BJ (cell line): ENCODE measurements at regions not wholly inside any gene's neighbourhood (a gene's known extent, or its start where the extent isn't known, plus 50 kb on each side); places are given as distances from the start of the nearest gene placed in this dataset.
A peak's percentile ranks its signal among the peaks of the same experiment; 100 is the strongest.

Experiments
- CTCF ChIA-PET: fragments of 350-600 bp; formaldehyde crosslinking; extraction: SDS; loops from one replicate; lab custom pipeline; 2021; ENCODE audit warnings: antibody characterized with exemption, inconsistent platforms; lab: Yijun Ruan, JAX
- POLR2A ChIA-PET: fragments of 300-600 bp; sonication (Branson Sonifier 250); formaldehyde crosslinking; extraction: SDS; loops from one replicate; lab custom pipeline; 2021; ENCODE audit warnings: antibody characterized with exemption; lab: Charles Lee
- DNase-seq: peaks from one replicate; pipeline ENCODE4 v3.0.0-alpha.2; 2011; ENCODE audit warnings: low read depth
- H3K27me3 ChIP-seq: 2 replicates; pipeline ENCODE4 v1.6.0; 2011; ENCODE audit warnings: low read length; ENCODE audit not compliant: control insufficient read depth, insufficient read depth
- H3K36me3 ChIP-seq: 2 replicates; pipeline ENCODE4 v1.5.1; 2011; ENCODE audit warnings: low read length; ENCODE audit not compliant: control insufficient read depth, insufficient read depth
- H3K4me3 ChIP-seq: 2 replicates; pipeline ENCODE4 v1.5.1; 2011; ENCODE audit warnings: low read depth, mild to moderate bottlenecking, control low read depth, low read length
- TF ChIP-seq, protein P1 (sequence below): IDR thresholded peaks from 2 replicates; pipeline ENCODE4 v1.5.1; 2011; ENCODE audit warnings: low read depth, mild to moderate bottlenecking, control low read depth, inconsistent platforms, low read length, moderate library complexity; ENCODE audit not compliant: insufficient read depth

GRCh38 chr6:22468256-22468965, 101.0 kb upstream of the HDGFL1 start:
- ChIA-PET POLR2A (no interaction called here), CTCF (no interaction called here)
- TF ChIP-seq, protein P1, sequence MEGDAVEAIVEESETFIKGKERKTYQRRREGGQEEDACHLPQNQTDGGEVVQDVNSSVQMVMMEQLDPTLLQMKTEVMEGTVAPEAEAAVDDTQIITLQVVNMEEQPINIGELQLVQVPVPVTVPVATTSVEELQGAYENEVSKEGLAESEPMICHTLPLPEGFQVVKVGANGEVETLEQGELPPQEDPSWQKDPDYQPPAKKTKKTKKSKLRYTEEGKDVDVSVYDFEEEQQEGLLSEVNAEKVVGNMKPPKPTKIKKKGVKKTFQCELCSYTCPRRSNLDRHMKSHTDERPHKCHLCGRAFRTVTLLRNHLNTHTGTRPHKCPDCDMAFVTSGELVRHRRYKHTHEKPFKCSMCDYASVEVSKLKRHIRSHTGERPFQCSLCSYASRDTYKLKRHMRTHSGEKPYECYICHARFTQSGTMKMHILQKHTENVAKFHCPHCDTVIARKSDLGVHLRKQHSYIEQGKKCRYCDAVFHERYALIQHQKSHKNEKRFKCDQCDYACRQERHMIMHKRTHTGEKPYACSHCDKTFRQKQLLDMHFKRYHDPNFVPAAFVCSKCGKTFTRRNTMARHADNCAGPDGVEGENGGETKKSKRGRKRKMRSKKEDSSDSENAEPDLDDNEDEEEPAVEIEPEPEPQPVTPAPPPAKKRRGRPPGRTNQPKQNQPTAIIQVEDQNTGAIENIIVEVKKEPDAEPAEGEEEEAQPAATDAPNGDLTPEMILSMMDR = no peak
- Histone ChIP-seq H3K36me3 (no peaks in the 10 kb centered on the region), H3K4me3 (no peak overlapping the region), H3K27me3 (no peaks in the 10 kb centered on the region)
- no peak for DNase-seq

GRCh38 chr6:22470454-22471131, 98.8 kb upstream of the HDGFL1 start:
- Histone ChIP-seq H3K27me3 (no peaks in the 10 kb centered on the region), H3K36me3 (no peaks in the 10 kb centered on the region), H3K4me3 (no peak overlapping the region)
- POLR2A ChIA-PET = no interaction called here
- no peak for DNase-seq
- CTCF ChIA-PET = interaction anchor here (1.0 to 1.2 kb wide), 2 partner anchors 9 to 325 kb away, joined by 3 to 4 read pairs; no protein-coding TSS in a partner anchor
- TF ChIP-seq, protein P1 = no peak

DNA sequence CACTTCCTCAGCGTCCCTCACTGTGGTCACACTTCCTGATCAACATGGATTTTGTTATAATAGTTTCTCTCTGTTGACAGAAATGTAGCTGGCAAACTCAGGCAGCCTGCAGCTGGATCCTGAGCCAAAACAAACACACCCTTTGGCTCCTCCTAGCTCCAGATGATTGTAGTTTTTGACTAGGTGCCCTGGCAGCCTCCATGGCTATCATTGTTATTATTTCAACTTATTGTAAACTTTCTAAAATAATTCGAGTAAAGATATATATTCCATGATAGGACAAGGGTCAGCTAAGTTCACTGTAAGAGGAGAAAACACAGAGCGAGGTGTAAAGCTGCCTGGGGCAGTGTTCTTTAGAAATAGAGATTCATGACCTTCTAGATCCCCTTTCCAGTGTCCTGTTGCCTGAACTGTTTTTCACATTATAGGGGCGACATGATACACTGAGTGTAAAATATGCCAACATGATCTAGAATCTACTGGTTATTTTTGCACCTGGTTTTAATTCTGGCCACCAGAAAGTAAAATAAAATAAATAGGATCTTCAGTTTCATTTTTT, 98.2 kb upstream of the HDGFL1 start:
- no peaks in the 10 kb centered on the region for H3K27me3 ChIP-seq
- ChIA-PET POLR2A (no interaction called here), CTCF (interaction anchor here (1.0 kb wide), 1 partner anchor 9 kb away, joined by 4 read pairs; no protein-coding TSS in a partner anchor)
- no peak overlapping the region for H3K4me3 ChIP-seq
- TF ChIP-seq, protein P1 = 0 out of 2 replicates have a peak, but pooled peaks have one; percentile 16
- DNase-seq = no peak
- H3K36me3 ChIP-seq = no peaks in the 10 kb centered on the region

GRCh38 chr6:22471746-22472145, 97.6 kb upstream of the HDGFL1 start:
- TF ChIP-seq, protein P1 = no peak
- CTCF ChIA-PET = no interaction called here

DNA sequence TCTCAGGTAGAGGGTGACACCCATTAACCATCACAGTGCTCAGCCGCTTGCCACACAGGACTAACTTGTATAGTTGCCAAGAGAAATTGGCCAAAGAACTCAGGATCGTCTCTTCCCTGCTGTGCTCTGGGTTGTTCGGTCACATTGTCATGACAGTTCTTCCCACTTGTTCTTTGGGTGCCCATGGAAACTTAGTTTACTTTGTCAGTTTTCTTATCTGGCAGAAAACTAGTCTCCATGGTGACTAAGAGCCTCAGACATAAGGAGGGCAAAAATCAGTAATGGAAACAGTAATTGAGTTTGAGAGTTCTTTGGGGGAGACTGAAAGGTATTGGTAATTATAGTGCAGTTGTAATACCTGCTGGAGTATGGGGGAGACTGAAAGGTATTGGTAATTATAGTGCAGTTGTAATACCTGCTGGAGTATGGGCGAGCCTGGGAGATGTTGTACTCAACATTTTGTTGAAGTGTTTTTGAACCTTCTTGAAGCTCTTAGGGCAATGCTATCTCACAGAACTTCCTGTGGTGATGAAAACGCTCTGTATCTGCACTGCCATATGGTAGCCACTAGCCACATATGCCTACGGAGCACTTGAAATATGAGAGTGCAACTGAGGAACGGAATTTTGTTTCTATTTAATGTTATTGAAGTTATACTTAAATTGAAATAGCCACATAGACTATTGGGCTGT, 95.2 kb upstream of the HDGFL1 start:
- DNase-seq = no peak
- no peak overlapping the region for H3K4me3 ChIP-seq
- CTCF ChIA-PET = no interaction called here
- H3K36me3 ChIP-seq = no peaks in the 10 kb centered on the region
- no peaks in the 10 kb centered on the region for H3K27me3 ChIP-seq
- POLR2A ChIA-PET = no interaction called here
- TF ChIP-seq, protein P1 = no peak

More at GRCh38 chr6:22471746-22472145, 97.6 kb upstream of the HDGFL1 start:
- no peaks in the 10 kb centered on the region for H3K27me3 ChIP-seq
- no peak overlapping the region for H3K4me3 ChIP-seq
- H3K36me3 ChIP-seq = no peaks in the 10 kb centered on the region
- POLR2A ChIA-PET = no interaction called here
- DNase-seq = no peak
